ENCODE measurements at regions not wholly inside any gene's neighbourhood (a gene's known extent, or its start where the extent isn't known, plus 50 kb on each side); places are given as distances from the start of the nearest gene placed in this dataset.

DNA sequence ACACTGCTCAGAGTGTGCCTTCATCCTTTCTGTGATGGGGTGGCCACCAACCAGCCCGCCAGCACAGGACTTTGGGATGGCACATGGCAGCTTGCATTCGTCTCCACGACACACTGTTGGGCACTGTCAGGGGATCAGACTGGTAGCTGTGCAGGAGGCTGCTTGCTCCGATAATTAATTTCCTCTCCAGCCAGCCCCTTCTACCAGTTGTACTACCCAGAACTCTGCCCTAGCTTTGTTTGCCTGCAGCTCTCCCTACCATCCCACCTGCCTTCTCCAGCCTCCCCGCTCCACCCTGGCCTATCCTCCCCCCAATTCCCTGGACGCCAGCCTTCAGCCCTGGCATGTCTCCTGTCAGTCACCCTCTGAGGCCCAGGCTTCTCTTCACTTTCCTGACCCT, 228.3 kb downstream of the TSHZ3 start:
- Histone ChIP-seq H3K9me3 (ENCODE audit: control insufficient read depth, insufficient read depth, low read length) (no peaks in the 10 kb centered on the region), H3K4me1 (ENCODE audit: insufficient read depth, low read length) (no peaks in the 10 kb centered on the region), H3K9ac (ENCODE audit: low read depth, low read length) (no peak overlapping the region), H3K36me3 (ENCODE audit: insufficient read depth, low read length) (no peaks in the 10 kb centered on the region)

DNA sequence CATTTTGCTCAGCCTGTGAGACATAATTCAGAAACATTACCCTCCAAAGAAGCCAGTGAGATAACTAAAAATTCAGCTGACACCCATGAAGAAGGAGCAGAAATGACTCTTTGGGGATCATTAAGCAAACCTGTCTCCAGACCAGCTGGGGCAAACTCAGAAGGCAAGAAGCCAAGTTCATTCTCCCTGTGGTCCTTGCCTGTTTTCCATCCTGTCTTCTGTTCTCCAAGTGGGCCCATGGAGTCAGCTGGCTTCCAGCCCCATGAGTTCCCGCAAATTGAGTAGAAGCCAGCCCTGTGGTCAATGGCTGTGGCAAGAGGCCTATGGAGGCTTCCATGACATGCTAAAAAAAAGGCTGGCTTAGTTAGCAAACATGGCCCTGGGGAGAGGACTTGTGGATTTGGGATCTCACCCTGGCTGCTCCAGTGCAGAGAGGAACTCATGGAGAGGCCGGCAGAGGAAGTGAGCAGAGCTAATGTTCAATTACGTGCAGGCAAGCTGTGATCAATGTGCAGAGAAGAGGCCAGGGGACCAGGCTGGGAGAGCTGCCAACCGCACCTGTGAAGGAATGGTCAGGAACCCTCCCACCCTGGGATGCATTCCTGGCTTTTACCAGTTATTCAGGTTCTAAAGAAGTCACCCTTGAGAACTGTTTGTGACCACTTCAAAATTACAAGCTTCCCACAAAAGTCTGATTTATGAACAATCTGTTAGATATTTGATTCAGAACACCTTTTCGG, 229.1 kb downstream of the TSHZ3 start:
- Histone ChIP-seq H3K9me3 (ENCODE audit: control insufficient read depth, insufficient read depth, low read length) (no peaks in the 10 kb centered on the region), H3K4me1 (ENCODE audit: insufficient read depth, low read length) (no peaks in the 10 kb centered on the region), H3K9ac (ENCODE audit: low read depth, low read length) (no peak overlapping the region), H3K36me3 (ENCODE audit: insufficient read depth, low read length) (no peaks in the 10 kb centered on the region)

DNA sequence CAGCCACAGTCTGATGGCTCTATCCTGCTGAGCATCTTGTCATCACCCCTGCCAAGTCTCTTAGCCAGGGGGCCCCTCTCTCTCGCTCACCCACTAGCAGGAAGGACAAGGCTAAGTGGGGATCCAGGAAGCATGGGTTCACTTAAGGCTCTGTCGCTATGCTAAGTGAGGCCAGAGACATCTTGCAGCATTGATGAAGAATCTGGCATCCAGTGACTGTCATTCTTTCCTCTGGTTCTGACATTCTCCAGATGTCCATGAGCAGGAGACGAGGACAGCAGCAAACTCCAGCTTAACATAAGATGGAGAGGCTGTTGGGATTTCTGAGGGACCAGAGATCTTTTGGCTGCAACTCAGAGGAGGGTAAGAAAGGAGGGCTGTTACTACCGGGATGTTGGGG, 230.2 kb downstream of the TSHZ3 start:
- Histone ChIP-seq H3K9me3 (ENCODE audit: control insufficient read depth, insufficient read depth, low read length) (no peaks in the 10 kb centered on the region), H3K4me1 (ENCODE audit: insufficient read depth, low read length) (no peaks in the 10 kb centered on the region), H3K36me3 (ENCODE audit: insufficient read depth, low read length) (no peaks in the 10 kb centered on the region), H3K9ac (ENCODE audit: low read depth, low read length) (no peak overlapping the region)

DNA sequence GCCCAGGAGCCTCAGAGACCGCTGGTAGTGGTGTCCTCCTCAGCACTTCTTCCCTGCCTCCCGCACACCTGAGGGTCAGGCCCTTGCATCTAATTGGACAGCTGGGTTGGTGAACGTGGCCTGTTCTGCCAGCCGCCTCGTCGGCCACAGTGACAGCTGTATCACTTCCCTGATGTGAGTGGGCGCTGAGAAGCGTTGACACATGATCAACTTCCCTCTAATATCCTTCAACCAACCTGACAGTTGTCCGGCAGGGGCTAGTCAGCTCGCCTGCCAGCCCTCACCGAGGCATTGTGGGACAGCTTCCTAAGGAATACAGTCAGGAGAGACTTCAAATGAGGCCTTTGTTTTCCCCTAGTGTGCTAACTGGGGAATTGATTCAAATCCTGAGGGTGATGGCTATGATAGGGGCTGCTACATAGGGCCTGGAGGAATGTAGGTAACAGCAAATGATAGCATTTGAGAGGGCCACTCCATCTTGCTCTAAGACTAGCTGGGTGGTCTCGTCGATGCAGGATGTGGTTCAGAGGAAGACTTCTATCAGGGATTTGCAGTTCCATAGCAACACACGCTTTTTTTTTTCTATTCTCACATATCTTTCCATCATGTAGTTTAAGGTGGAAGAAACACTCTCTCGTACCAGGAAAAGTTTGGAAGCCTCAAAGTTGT, 230.8 kb downstream of the TSHZ3 start:
- Histone ChIP-seq H3K36me3 (ENCODE audit: insufficient read depth, low read length) (no peaks in the 10 kb centered on the region), H3K4me1 (ENCODE audit: insufficient read depth, low read length) (no peaks in the 10 kb centered on the region), H3K9ac (ENCODE audit: low read depth, low read length) (no peak overlapping the region), H3K9me3 (ENCODE audit: control insufficient read depth, insufficient read depth, low read length) (no peaks in the 10 kb centered on the region)

DNA sequence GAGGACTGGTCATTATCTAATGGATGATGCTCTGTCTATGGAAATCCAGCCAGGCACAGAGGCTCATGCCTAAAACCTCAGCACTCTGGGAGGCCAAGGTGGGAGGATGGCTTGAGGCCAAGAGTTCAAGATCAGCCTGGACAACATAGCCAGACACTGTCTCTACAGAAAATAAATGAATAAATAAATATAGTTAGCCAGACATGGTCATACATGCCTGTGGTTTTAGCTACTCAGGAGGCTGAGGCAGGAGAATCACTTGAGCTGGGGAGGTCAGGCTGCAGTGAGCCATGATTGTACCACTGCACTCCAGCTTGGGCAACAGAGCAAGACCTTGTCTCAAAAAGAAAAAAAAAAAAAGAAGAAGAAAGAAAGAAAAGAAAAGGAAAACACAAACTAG, 234.7 kb downstream of the TSHZ3 start:
- Histone ChIP-seq H3K4me1 (ENCODE audit: insufficient read depth, low read length) (no peaks in the 10 kb centered on the region), H3K9ac (ENCODE audit: low read depth, low read length) (no peak overlapping the region), H3K9me3 (ENCODE audit: control insufficient read depth, insufficient read depth, low read length) (no peaks in the 10 kb centered on the region), H3K36me3 (ENCODE audit: insufficient read depth, low read length) (no peaks in the 10 kb centered on the region)

DNA sequence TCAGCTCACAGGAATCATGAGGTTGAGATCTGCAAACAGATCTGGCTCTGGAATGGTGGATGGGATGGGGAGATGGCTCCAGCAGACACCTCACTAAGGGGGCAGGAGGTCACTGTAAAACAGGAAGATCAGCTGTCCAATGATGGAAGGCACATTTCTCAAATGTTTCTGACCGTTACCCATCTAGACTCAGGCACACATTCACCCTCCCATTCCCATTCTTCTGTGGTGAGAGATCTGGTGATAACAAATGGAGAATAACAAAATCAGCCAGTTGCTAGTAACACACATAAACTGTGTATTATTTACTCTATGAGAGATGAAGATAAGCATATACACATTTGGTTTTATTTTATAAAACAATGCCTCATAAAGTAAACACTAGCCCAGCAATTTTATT, 235.9 kb downstream of the TSHZ3 start:
- Histone ChIP-seq H3K9me3 (ENCODE audit: control insufficient read depth, insufficient read depth, low read length) (no peaks in the 10 kb centered on the region), H3K4me1 (ENCODE audit: insufficient read depth, low read length) (no peaks in the 10 kb centered on the region), H3K36me3 (ENCODE audit: insufficient read depth, low read length) (no peaks in the 10 kb centered on the region), H3K9ac (ENCODE audit: low read depth, low read length) (no peak overlapping the region)

DNA sequence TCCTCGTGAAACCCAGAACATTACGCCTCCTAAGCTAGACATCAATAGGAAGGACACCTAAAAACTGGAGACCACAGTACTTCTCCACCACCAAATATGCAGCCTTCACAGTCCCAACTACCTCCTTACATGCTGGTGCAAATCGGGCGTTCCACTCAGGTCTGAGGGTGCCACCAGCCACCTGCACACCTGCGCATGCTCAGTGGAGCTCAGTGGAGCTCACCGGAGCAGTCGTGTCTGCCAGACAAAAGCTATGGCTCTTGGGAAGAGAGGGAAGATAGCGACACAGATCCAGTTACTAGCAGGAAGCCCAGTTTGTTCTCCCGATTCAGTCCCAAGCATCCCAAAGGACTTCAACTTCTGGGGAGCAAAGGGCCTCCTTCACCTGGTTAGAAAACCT, 237.1 kb downstream of the TSHZ3 start:
- Histone ChIP-seq H3K36me3 (ENCODE audit: insufficient read depth, low read length) (no peaks in the 10 kb centered on the region), H3K4me1 (ENCODE audit: insufficient read depth, low read length) (no peaks in the 10 kb centered on the region), H3K9me3 (ENCODE audit: control insufficient read depth, insufficient read depth, low read length) (no peaks in the 10 kb centered on the region), H3K9ac (ENCODE audit: low read depth, low read length) (no peak overlapping the region)

DNA sequence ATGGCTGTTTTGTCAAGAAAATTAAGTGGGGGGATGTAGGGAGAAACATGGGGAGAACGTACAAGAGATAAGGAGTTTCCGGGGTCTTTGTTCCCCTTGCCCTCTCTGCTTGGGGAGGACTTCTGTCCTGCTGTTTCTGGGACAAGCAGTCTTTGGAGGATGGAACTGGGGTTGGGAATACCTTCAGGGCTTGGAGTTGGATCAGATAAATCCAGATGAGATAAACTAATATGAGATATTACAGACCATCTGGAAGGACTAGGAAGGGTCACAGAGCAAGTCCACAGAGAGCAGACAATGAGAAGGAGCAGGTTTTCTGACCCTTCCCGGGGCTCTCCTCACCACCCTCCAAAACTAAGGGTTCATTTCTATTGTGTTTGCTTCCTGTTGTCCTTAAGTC, 237.5 kb downstream of the TSHZ3 start:
- H3K9me3 ChIP-seq (ENCODE audit: control insufficient read depth, insufficient read depth, low read length): no peaks in the 10 kb centered on the region
- no peaks in the 10 kb centered on the region for H3K4me1 ChIP-seq (ENCODE audit: insufficient read depth, low read length)
- no peak overlapping the region for H3K9ac ChIP-seq (ENCODE audit: low read depth, low read length)
- no peaks in the 10 kb centered on the region for H3K36me3 ChIP-seq (ENCODE audit: insufficient read depth, low read length)

DNA sequence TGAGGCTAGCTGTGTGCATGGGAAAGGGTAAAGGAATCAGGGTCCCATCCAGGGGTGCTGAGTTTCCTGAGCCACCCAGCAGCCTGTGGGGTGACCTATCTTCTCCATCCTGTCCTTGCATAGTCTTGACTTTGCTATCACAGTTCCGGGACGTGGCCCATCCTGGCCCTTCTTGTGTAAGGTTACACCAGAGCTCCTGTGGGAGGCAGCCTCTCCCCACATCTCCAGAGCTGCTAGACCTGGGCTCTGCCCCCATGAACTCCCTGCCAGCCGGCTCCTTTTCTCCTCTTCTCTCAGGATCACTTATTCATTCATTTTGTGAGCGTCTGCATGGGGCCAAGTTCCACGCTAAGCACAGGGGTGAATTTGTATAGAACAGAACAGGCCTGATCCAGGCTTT, 238.9 kb downstream of the TSHZ3 start:
- peaks cover 8% of the 10 kb centered on the region; the same call in 1 of the 2 replicates for H3K4me1 ChIP-seq (ENCODE audit: insufficient read depth, low read length)
- H3K9ac ChIP-seq (ENCODE audit: low read depth, low read length): no peak overlapping the region
- H3K9me3 ChIP-seq (ENCODE audit: control insufficient read depth, insufficient read depth, low read length): no peaks in the 10 kb centered on the region
- H3K36me3 ChIP-seq (ENCODE audit: insufficient read depth, low read length): no peaks in the 10 kb centered on the region

DNA sequence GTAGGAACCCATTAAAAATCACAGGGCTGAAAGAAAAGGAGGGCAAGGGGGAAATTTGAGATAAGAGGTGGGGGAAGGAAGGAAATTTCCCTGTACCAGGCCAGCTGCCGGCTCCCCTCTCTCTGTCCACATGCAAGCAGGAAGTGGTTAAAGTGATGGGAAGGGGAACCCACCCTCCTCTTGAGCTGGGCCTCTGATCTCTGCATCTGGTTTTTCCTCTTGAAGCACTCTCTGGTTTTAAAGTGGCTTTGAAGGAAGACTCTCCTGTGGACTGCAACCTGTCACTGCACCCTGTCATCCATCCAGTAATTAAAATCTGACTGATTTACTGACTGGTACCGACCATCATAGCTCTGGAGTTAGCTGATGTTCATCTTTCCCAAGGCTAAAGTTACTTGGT, 239.6 kb downstream of the TSHZ3 start:
- Histone ChIP-seq H3K9ac (ENCODE audit: low read depth, low read length) (no peak overlapping the region), H3K36me3 (ENCODE audit: insufficient read depth, low read length) (no peaks in the 10 kb centered on the region), H3K4me1 (ENCODE audit: insufficient read depth, low read length) (peaks cover 10% of the 10 kb centered on the region; the same call in 1 of the 2 replicates), H3K9me3 (ENCODE audit: control insufficient read depth, insufficient read depth, low read length) (no peaks in the 10 kb centered on the region)

DNA sequence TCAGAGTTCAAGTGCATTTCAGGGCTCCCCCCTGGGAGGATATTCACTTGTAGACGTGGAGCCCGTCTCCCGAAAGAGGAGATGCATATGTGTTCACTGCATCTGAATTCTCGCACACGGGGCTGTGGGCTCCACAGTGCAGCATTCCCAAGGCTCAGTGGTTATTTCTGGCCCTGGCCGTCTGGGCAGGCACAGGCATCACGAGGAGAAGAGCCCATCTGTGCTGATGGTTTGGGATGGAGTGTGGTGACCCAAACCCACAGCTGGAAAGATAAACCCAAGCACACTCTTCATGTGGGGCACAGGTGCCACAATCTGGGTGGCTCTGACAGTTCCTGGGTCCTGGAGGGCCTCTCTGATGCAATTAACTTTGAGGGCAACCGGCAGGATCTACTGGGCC, 242.1 kb downstream of the TSHZ3 start:
- Histone ChIP-seq H3K9me3 (ENCODE audit: control insufficient read depth, insufficient read depth, low read length) (no peaks in the 10 kb centered on the region), H3K36me3 (ENCODE audit: insufficient read depth, low read length) (no peaks in the 10 kb centered on the region), H3K4me1 (ENCODE audit: insufficient read depth, low read length) (peaks cover 16% of the 10 kb centered on the region), H3K9ac (ENCODE audit: low read depth, low read length) (no peak overlapping the region)

DNA sequence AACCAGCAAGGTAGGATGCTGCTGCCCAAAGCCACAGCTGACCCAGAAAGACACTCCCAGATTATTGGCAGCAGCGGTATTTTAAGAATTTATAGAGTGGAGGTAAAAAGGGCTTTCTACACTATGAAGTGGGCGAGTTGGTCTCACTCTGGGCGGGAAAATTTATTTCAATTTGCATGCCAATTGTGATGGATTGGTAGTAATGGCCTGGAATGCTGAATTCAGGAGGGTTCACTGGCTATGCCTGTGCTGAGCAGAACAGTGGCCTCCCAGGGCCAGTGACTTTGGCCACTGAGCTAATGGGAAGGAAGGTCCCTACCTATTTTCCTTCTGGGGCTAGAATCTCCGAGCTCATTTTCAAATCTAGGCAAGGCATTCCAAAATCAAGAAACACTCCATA, 243.5 kb downstream of the TSHZ3 start:
- Histone ChIP-seq H3K9me3 (ENCODE audit: control insufficient read depth, insufficient read depth, low read length) (no peaks in the 10 kb centered on the region), H3K4me1 (ENCODE audit: insufficient read depth, low read length) (peaks cover 16% of the 10 kb centered on the region), H3K36me3 (ENCODE audit: insufficient read depth, low read length) (no peaks in the 10 kb centered on the region), H3K9ac (ENCODE audit: low read depth, low read length) (no peak overlapping the region)

DNA sequence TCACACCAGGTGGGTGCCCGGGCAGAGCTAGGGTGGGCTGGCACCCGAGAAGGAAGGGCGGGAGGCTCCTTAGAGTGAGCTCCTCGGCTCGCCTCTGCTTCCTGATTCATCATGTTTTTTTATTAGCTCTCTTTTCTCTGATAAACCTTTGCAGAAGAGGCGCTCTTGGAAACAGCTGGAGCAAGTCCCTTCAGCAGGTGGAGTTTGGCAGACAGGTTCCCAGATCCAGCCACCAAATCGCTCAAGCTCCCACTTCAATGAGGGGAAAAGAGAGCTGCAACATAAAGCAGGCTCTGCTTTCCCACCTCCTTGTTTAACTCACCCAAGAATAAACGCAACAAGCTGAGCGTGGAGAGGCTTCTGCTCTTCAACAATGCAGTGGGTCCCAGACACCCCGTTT, 244.8 kb downstream of the TSHZ3 start:
- H3K36me3 ChIP-seq (ENCODE audit: insufficient read depth, low read length): no peaks in the 10 kb centered on the region
- no peak overlapping the region for H3K9ac ChIP-seq (ENCODE audit: low read depth, low read length)
- H3K9me3 ChIP-seq (ENCODE audit: control insufficient read depth, insufficient read depth, low read length): no peaks in the 10 kb centered on the region
- peaks cover 16% of the 10 kb centered on the region for H3K4me1 ChIP-seq (ENCODE audit: insufficient read depth, low read length)

DNA sequence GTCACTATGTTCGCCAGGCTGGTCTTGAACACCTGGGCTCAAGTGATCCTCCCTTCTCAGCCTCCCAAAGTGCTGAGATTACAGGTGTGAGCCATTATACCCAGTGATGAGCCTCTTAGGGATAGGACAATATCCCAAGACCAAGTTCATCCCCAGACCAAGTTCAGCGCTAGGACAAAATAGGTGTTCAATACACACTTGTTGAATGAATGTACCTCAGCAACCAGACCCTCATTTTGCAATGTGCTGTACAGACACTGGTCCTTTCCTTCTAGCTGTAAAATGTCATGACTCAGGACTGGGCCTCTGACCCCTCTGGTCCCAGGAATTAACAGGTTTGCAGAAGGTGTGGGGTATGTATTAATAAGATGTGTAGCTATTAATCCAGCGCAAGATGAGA, 246.0 kb downstream of the TSHZ3 start:
- Histone ChIP-seq H3K4me1 (ENCODE audit: insufficient read depth, low read length) (peaks cover 16% of the 10 kb centered on the region), H3K36me3 (ENCODE audit: insufficient read depth, low read length) (no peaks in the 10 kb centered on the region), H3K9me3 (ENCODE audit: control insufficient read depth, insufficient read depth, low read length) (no peaks in the 10 kb centered on the region), H3K9ac (ENCODE audit: low read depth, low read length) (no peak overlapping the region)

DNA sequence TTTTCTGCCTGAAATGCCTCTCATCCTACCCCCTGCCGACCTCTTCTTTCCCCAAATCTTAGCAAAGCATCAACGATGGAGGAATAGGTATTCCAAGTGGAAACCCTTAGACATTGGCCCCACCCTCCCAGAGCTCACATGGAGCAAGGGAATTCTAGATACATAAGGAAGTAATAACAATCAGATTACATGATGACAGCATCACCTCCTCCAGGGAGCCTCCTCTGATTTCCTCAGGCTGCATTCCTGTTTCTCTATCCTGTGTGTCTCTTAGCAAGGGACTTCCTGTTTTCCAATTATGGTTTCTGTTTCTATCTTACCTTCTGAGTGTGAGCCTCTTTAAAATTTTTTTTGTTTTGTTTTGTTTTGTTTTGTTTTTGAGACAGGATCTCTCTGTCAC, 246.6 kb downstream of the TSHZ3 start:
- Histone ChIP-seq H3K4me1 (ENCODE audit: insufficient read depth, low read length) (peaks cover 16% of the 10 kb centered on the region), H3K9me3 (ENCODE audit: control insufficient read depth, insufficient read depth, low read length) (no peaks in the 10 kb centered on the region), H3K9ac (ENCODE audit: low read depth, low read length) (no peak overlapping the region)

More for the DNA sequence above, 246.6 kb downstream of the TSHZ3 start:
- no peaks in the 10 kb centered on the region for H3K36me3 ChIP-seq (ENCODE audit: insufficient read depth, low read length)

Measured in ES-I3 (cell line).